Stimulated activated CD8-positive, alpha-beta memory T cell treated with anti-CD3 and anti-CD28 coated beads, Interleukin-7, amount 100 ng/mL, for 24 hours (primary cell): ENCODE measurements at regions not wholly inside any gene's neighbourhood (a gene's known extent, or its start where the extent isn't known, plus 50 kb on each side); places are given as distances from the start of the nearest gene placed in this dataset.

Experiments
- DNase-seq: peaks from one replicate; pipeline ENCODE4 v3.0.0-alpha.2; 2020; ENCODE audit warnings: low read depth

- DNase-seq: no peak
These were observed 313.2 kb downstream of the PIK3C3 start for GRCh38 chr18:42268186-42268725.

- DNase-seq: no peak
These were observed 313.8 kb downstream of the PIK3C3 start for GRCh38 chr18:42268798-42269197.

GRCh38 chr18:42271647-42272414, 316.8 kb downstream of the PIK3C3 start:
- no peak for DNase-seq

- DNase-seq: no peak
These were observed 319.6 kb downstream of the PIK3C3 start for GRCh38 chr18:42274488-42275137.

GRCh38 chr18:42275138-42275535, 320.1 kb downstream of the PIK3C3 start:
- no peak for DNase-seq

GRCh38 chr18:42275949-42276730, 321.1 kb downstream of the PIK3C3 start:
- no peak for DNase-seq

- no peak for DNase-seq
These were observed 326.1 kb downstream of the PIK3C3 start for GRCh38 chr18:42281124-42281523.

GRCh38 chr18:42281851-42282250, 326.8 kb downstream of the PIK3C3 start:
- no peak for DNase-seq

- no peak for DNase-seq
These were observed 332.0 kb downstream of the PIK3C3 start for GRCh38 chr18:42287047-42287446.

GRCh38 chr18:42288129-42288528, 333.1 kb downstream of the PIK3C3 start:
- DNase-seq: no peak

- no peak for DNase-seq
These were observed 334.5 kb downstream of the PIK3C3 start for GRCh38 chr18:42289526-42289925.

- no peak for DNase-seq
These were observed 335.6 kb downstream of the PIK3C3 start for GRCh38 chr18:42290318-42291307.

GRCh38 chr18:42292654-42293053, 337.6 kb downstream of the PIK3C3 start:
- no peak for DNase-seq

- DNase-seq: no peak
These were observed 341.2 kb downstream of the PIK3C3 start for GRCh38 chr18:42296192-42296591.

GRCh38 chr18:42296723-42297122, 341.7 kb downstream of the PIK3C3 start:
- DNase-seq: no peak

- DNase-seq: peak; percentile 13
These were observed 344.0 kb downstream of the PIK3C3 start for GRCh38 chr18:42298759-42299675.

- no peak for DNase-seq
These were observed 351.0 kb downstream of the PIK3C3 start for GRCh38 chr18:42305869-42306593.

GRCh38 chr18:42306594-42306980, 351.6 kb downstream of the PIK3C3 start:
- DNase-seq: no peak

- DNase-seq: no peak
These were observed 355.9 kb downstream of the PIK3C3 start for GRCh38 chr18:42310956-42311355.

- no peak for DNase-seq
These were observed 371.7 kb downstream of the PIK3C3 start for GRCh38 chr18:42326752-42327151.
